ENCODE measurements at regions not wholly inside any gene's neighbourhood (a gene's known extent, or its start where the extent isn't known, plus 50 kb on each side); places are given as distances from the start of the nearest gene placed in this dataset.
A peak's percentile ranks its signal among the peaks of the same experiment; 100 is the strongest.
"Not testable (repeated sequence)": the region's sequence is repeated elsewhere in the genome, so short reads cannot be mapped to it uniquely, and the experiment has no call there.

DNA sequence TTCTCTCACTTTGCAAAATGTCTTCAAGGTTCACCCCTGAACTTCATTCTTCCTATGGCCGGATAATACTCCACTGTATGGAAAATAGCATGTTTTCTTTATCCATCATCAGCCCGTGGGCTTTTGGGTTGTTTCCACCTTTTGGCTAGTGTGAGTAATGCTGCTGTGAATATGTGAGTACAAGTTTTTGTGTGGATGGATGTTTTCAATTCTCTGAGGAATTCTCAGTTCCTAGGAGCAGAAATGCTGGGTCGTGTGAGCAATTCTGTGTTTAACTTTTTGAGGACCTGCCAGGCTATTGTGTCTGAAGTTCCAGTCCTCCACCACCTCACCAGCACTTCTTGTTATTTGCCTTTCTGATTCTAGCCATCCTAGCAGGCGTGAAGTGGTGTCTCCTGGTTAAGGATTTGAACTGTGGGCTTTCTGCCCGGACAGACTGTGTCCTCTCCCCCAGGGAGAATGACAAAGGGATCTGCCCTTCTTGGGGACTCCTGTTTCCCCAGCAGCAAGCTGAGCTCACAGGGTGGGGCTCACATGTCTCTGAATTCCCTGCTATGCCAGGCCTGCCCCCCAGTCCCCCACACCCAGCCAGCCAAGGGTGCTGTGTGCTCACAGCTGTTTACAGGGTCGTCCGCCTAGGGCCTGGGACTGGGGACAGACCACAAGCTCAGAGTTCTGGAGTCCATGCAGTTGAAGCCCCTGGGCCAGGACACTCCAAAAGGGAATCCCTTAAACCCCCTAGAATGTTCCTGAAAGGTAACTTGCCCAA is 92.2 kb upstream of the CIBAR2 start:
- H3K4me2 ChIP-seq (ENCODE audit: insufficient read depth, insufficient read length, low read length), result no peak overlapping the region
- H4K20me1 ChIP-seq (ENCODE audit: control insufficient read depth, insufficient read depth, insufficient read length), result no peaks in the 10 kb centered on the region
- no peak overlapping the region for H2AFZ ChIP-seq (ENCODE audit: low read length)
- H3K23ac ChIP-seq (ENCODE audit: insufficient read length, low read depth, low read length), result no peak overlapping the region
- Mint-ChIP-seq H3K9me3 (no peaks in the 10 kb centered on the region), H3K4me3 (no peak overlapping the region), H3K4me1 (peaks cover 33 to 54% of the 10 kb centered on the region in 2 experiments), H3K27me3 (ENCODE audit: low read depth) (no peaks in the 10 kb centered on the region), H3K36me3 (ENCODE audit: insufficient read depth in 1 of 3, low read depth in 3 of 3) (0 out of 7 replicates have a peak, but pooled peaks cover 0 to 4% (median 0%) of the 10 kb centered on the region in 3 experiments), H3K27ac (0 out of 7 replicates have a peak overlapping the region, but pooled peaks of 1 of the 3 experiments have one; percentile 23)
- no peak overlapping the region for H3T11ph ChIP-seq (ENCODE audit: low read length)
- no CpG with 5 or more reads among the region's 7 CpGs for WGBS (ENCODE audit: extremely low coverage, insufficient read length, low lambda C conversion rate)
- no peaks in the 10 kb centered on the region for H3K27me3 ChIP-seq (ENCODE audit: insufficient read depth, low read length)
- no peak overlapping the region for H4K91ac ChIP-seq (ENCODE audit: insufficient read length, low read depth, low read length)
- no peak overlapping the region for H2BK120ac ChIP-seq (ENCODE audit: low read depth, low read length, poor library complexity, severe bottlenecking)
- no peaks in the 10 kb centered on the region for H3K4me1 ChIP-seq (ENCODE audit: insufficient read depth, low read length)
- no peak overlapping the region for H2BK5ac ChIP-seq (ENCODE audit: insufficient read length, low read length)
- no peaks in the 10 kb centered on the region for H3K9me3 ChIP-seq (ENCODE audit: control insufficient read depth, low read depth, low read length)
- no peak overlapping the region for H4K8ac ChIP-seq (replicated peaks; ENCODE audit: insufficient read length, low read depth, low read length)
- no peak overlapping the region for H2BK12ac ChIP-seq (ENCODE audit: insufficient read length, low read depth, low read length)
- H2AK5ac ChIP-seq (ENCODE audit: insufficient read length, low read length), result no peak overlapping the region
- H3K14ac ChIP-seq (ENCODE audit: insufficient read depth, low read length), result no peak overlapping the region
- no peak overlapping the region for H3K9ac ChIP-seq (ENCODE audit: extremely low read depth, insufficient read length, low read length)
- H3K18ac ChIP-seq (ENCODE audit: insufficient read length, low read depth, low read length), result no peak overlapping the region
- TF ChIP-seq, protein P1, sequence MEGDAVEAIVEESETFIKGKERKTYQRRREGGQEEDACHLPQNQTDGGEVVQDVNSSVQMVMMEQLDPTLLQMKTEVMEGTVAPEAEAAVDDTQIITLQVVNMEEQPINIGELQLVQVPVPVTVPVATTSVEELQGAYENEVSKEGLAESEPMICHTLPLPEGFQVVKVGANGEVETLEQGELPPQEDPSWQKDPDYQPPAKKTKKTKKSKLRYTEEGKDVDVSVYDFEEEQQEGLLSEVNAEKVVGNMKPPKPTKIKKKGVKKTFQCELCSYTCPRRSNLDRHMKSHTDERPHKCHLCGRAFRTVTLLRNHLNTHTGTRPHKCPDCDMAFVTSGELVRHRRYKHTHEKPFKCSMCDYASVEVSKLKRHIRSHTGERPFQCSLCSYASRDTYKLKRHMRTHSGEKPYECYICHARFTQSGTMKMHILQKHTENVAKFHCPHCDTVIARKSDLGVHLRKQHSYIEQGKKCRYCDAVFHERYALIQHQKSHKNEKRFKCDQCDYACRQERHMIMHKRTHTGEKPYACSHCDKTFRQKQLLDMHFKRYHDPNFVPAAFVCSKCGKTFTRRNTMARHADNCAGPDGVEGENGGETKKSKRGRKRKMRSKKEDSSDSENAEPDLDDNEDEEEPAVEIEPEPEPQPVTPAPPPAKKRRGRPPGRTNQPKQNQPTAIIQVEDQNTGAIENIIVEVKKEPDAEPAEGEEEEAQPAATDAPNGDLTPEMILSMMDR (conservative IDR thresholded peaks at IDR 0.05), result no peak
- H3K23me2 ChIP-seq (ENCODE audit: insufficient read length, low read depth, low read length, poor library complexity, severe bottlenecking), result no peaks in the 10 kb centered on the region
- no peak overlapping the region for H4K5ac ChIP-seq (ENCODE audit: insufficient read length, low read depth, low read length)
- H3K56ac ChIP-seq (ENCODE audit: insufficient read length, low read depth, low read length), result no peak overlapping the region
- no peak for DNase-seq
- H3K27ac ChIP-seq (ENCODE audit: insufficient read length, low read depth, low read length), result no peak overlapping the region
- no peak overlapping the region for H3K4ac ChIP-seq (ENCODE audit: low read depth, low read length)
- H3K79me2 ChIP-seq (ENCODE audit: insufficient read depth, low read length), result no peaks in the 10 kb centered on the region; the same call in 1 of the 2 replicates
- H2BK15ac ChIP-seq (ENCODE audit: low read depth, low read length), result no peak overlapping the region
- H3K79me1 ChIP-seq (ENCODE audit: insufficient read depth, low read depth, low read length, poor library complexity, severe bottlenecking), result no peaks in the 10 kb centered on the region
- no peak overlapping the region for H2BK20ac ChIP-seq (ENCODE audit: low read depth, low read length, poor library complexity, severe bottlenecking)

DNA sequence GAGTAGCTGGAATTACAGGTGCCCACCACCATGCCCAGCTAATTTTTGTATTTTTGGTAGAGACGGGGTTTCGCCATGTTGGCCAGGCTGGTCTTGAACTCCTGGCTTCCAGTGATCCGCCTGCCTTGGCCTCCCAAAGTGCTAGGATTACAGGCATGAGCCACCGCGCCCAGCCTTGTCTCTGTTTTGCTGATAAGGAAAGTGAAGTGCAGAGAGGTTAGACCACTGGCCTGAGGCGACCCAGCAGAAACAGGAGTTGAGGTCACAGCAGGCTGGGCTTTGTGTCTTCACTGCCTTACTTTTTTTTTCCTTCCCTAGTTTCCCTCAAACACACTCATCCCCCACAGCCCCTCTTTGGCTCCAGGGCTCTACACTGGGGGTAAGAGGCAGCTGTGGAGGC is 93.0 kb upstream of the CIBAR2 start:
- not testable (repeated sequence) for H3K23ac ChIP-seq (ENCODE audit: insufficient read length, low read depth, low read length); H3K9ac ChIP-seq (ENCODE audit: extremely low read depth, insufficient read length, low read length); H2BK12ac ChIP-seq (ENCODE audit: insufficient read length, low read depth, low read length); H3K4me2 ChIP-seq (ENCODE audit: insufficient read depth, insufficient read length, low read length); H3K4me3 Mint-ChIP-seq; H3T11ph ChIP-seq (ENCODE audit: low read length); H3K79me1 ChIP-seq (ENCODE audit: insufficient read depth, low read depth, low read length, poor library complexity, severe bottlenecking); H2BK5ac ChIP-seq (ENCODE audit: insufficient read length, low read length); DNase-seq; H3K9me3 Mint-ChIP-seq; H3K14ac ChIP-seq (ENCODE audit: insufficient read depth, low read length); H3K36me3 Mint-ChIP-seq (ENCODE audit: insufficient read depth in 1 of 3, low read depth in 3 of 3); H3K27me3 Mint-ChIP-seq (ENCODE audit: low read depth); H2AK5ac ChIP-seq (ENCODE audit: insufficient read length, low read length); H2BK15ac ChIP-seq (ENCODE audit: low read depth, low read length); H4K5ac ChIP-seq (ENCODE audit: insufficient read length, low read depth, low read length); H3K4me1 ChIP-seq (ENCODE audit: insufficient read depth, low read length); H3K27ac ChIP-seq (ENCODE audit: insufficient read length, low read depth, low read length); H2BK120ac ChIP-seq (ENCODE audit: low read depth, low read length, poor library complexity, severe bottlenecking); H3K56ac ChIP-seq (ENCODE audit: insufficient read length, low read depth, low read length); H2AFZ ChIP-seq (ENCODE audit: low read length); H3K9me3 ChIP-seq (ENCODE audit: control insufficient read depth, low read depth, low read length); H3K23me2 ChIP-seq (ENCODE audit: insufficient read length, low read depth, low read length, poor library complexity, severe bottlenecking); H4K91ac ChIP-seq (ENCODE audit: insufficient read length, low read depth, low read length); H4K8ac ChIP-seq (replicated peaks; ENCODE audit: insufficient read length, low read depth, low read length); H3K18ac ChIP-seq (ENCODE audit: insufficient read length, low read depth, low read length); H3K79me2 ChIP-seq (ENCODE audit: insufficient read depth, low read length); H4K20me1 ChIP-seq (ENCODE audit: control insufficient read depth, insufficient read depth, insufficient read length); H3K27me3 ChIP-seq (ENCODE audit: insufficient read depth, low read length); H3K4ac ChIP-seq (ENCODE audit: low read depth, low read length); H2BK20ac ChIP-seq (ENCODE audit: low read depth, low read length, poor library complexity, severe bottlenecking)
- H3K4me1 Mint-ChIP-seq, result peaks cover 39 to 57% of the 10 kb centered on the region in 2 experiments
- peak overlapping the region in 1 of 3 experiments; percentile 60; a peak in 1 of 7 replicates for H3K27ac Mint-ChIP-seq
- no CpG with 5 or more reads among the region's 6 CpGs for WGBS (ENCODE audit: extremely low coverage, insufficient read length, low lambda C conversion rate)

Measured in H9 (cell line).